Effector memory CD4-positive, alpha-beta T cell (primary cell): ENCODE measurements at regions not wholly inside any gene's neighbourhood (a gene's known extent, or its start where the extent isn't known, plus 50 kb on each side); places are given as distances from the start of the nearest gene placed in this dataset.

Source experiments
- DNase-seq, 3 donors: peaks; one replicate each; pipeline ENCODE4 v3.0.0-alpha.2; 2020
- H3K27ac ChIP-seq: 2 replicates; pipeline ENCODE4 v1.7.0; 2013; ENCODE audit warnings: mild to moderate bottlenecking, low read length, moderate library complexity; ENCODE audit not compliant: insufficient read depth, poor library complexity, severe bottlenecking
- H3K27me3 ChIP-seq: replicated peaks from 2 replicates; pipeline ENCODE4 v1.7.0; 2013; ENCODE audit warnings: mild to moderate bottlenecking, low read length; ENCODE audit not compliant: insufficient read depth, control insufficient read depth, poor library complexity, severe bottlenecking
- H3K36me3 ChIP-seq: 2 replicates; pipeline ENCODE4 v1.7.0; 2013; ENCODE audit warnings: mild to moderate bottlenecking, low read length, moderate library complexity; ENCODE audit not compliant: control insufficient read depth, insufficient read depth
- H3K4me1 ChIP-seq: 2 replicates; pipeline ENCODE4 v1.7.0; 2013; ENCODE audit warnings: low read length, mild to moderate bottlenecking; ENCODE audit not compliant: control insufficient read depth, insufficient read depth, poor library complexity, severe bottlenecking
- H3K4me3 ChIP-seq: 2 replicates; pipeline ENCODE4 v1.7.0; 2013; ENCODE audit warnings: low read length, low read depth, mild to moderate bottlenecking; ENCODE audit not compliant: insufficient read depth, poor library complexity, severe bottlenecking
- H3K9me3 ChIP-seq: 2 replicates; pipeline ENCODE4 v1.7.0; 2013; ENCODE audit warnings: mild to moderate bottlenecking, low read length, moderate library complexity; ENCODE audit not compliant: control insufficient read depth

DNA sequence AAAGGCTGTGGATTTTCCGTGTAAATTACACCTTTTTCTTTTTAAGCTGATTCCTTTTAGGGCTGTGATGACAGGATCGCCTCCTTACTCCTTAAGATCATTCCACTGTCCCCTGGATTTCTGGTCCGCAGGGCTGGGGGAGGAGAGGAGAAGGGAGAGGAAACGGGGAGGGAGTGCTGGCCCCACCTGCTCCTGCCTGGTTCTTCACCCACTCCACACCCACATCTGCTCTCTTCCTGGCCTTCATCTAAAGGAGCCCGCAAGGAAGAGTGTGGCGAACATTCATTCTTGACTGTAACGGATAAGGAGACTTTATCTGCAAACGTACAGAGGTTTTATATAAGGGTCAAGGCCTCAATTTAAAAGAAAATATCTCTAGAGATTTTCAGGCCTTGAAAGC is 242.0 kb downstream of the RHOU start:
- Histone ChIP-seq H3K36me3 (no peaks in the 10 kb centered on the region), H3K27ac (no peak overlapping the region), H3K9me3 (no peaks in the 10 kb centered on the region), H3K4me3 (no peak overlapping the region), H3K27me3 (no peaks in the 10 kb centered on the region), H3K4me1 (no peaks in the 10 kb centered on the region)
- no peak for DNase-seq

DNA sequence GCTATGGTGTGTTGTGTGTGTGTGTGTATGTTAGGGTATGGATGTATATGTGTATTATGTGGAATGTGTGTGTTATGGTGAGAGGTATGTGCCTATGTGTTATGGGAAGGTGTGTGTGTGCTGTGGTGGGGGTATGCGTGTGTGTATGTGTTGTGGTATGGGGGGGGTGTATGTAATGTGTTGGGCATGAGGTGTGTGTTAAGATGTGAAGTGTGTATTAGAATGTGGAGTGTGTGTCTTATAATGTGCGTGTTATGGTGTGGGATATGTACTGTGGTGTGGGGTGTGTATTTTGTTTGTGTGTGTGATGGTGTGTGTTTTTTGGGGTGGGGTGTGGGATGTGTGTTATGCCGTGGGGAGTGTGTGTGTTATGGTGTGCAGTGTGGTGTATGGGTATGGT is 242.5 kb downstream of the RHOU start:
- Histone ChIP-seq H3K4me3 (no peak overlapping the region), H3K9me3 (no peaks in the 10 kb centered on the region), H3K27ac (no peak overlapping the region), H3K4me1 (no peaks in the 10 kb centered on the region), H3K36me3 (no peaks in the 10 kb centered on the region), H3K27me3 (no peaks in the 10 kb centered on the region)
- no peak for DNase-seq

DNA sequence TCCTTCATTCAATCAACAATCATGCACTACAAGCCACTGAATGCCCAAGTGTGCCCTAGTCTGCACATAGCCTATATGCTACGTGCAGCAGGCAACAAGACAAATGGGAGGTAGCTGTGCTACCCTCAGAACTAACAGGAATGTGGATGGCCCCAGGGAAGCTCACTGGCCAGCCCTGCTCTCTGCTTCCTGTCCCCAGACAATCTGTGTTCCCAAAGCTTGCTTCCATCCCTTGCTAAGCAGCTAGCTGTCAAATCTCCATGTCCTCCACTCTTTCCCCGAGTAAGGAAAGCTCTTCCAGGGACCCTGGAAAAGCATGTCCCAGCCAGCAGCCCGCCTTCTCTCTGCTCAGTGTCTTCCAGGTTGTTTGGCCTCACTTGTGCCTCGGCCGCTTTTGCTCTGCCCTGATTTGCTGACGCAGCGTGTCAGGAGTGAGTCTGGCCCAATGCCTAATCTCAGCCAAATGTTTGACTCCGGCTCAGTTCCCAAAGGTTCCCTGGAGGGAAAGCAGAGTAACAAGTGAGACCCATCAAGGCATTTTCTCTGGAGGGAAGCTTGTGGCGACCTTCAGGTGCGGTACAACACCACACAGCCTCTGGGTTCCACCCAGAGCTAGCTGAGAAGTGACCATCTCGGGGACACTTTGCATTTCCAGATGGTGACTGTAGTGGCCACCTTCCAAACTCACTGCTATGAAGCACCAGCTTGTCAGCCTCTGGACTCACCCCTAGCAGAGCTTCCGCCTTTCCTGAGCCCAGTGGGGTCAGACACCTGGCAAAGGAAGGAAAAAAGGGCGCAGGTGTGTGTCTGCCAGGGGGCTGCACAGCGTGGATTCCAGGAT is 243.4 kb downstream of the RHOU start:
- no peak overlapping the region for H3K27ac ChIP-seq

DNA sequence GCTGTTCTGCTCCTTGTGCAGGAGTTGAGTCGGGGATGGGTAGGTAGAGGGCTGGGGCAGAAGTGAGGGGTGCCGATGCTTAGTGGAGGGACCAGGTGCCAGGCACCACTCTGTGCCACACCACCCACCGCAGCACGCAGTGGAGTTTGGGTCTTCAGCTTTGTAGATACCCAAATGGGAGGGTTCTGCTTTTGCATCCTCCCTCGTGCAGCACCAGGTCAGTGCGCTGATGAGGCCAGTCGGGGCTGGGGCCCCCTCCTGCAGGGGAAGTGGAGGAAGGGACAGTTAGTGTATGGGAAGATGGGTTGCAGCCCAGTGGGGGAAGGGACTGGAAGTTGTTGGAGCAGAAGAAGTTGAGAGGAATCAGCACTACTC is 244.0 kb downstream of the RHOU start:
- Histone ChIP-seq H3K27ac (no peak overlapping the region), H3K36me3 (no peaks in the 10 kb centered on the region), H3K4me1 (no peaks in the 10 kb centered on the region), H3K27me3 (no peaks in the 10 kb centered on the region), H3K9me3 (no peaks in the 10 kb centered on the region), H3K4me3 (no peak overlapping the region)
- DNase-seq, result no peak

More for the DNA sequence above, 243.4 kb downstream of the RHOU start:
- Histone ChIP-seq H3K4me1 (no peaks in the 10 kb centered on the region), H3K4me3 (no peak overlapping the region), H3K9me3 (no peaks in the 10 kb centered on the region), H3K36me3 (no peaks in the 10 kb centered on the region), H3K27me3 (no peaks in the 10 kb centered on the region)
- DNase-seq, result no peak

- Histone ChIP-seq H3K4me3 (no peak overlapping the region), H3K9me3 (no peaks in the 10 kb centered on the region), H3K27me3 (no peaks in the 10 kb centered on the region), H3K27ac (no peak overlapping the region), H3K36me3 (no peaks in the 10 kb centered on the region), H3K4me1 (no peaks in the 10 kb centered on the region)
- no peak for DNase-seq
Measured at GRCh38 chr1:228979774-228980173, 244.5 kb downstream of the RHOU start.

DNA sequence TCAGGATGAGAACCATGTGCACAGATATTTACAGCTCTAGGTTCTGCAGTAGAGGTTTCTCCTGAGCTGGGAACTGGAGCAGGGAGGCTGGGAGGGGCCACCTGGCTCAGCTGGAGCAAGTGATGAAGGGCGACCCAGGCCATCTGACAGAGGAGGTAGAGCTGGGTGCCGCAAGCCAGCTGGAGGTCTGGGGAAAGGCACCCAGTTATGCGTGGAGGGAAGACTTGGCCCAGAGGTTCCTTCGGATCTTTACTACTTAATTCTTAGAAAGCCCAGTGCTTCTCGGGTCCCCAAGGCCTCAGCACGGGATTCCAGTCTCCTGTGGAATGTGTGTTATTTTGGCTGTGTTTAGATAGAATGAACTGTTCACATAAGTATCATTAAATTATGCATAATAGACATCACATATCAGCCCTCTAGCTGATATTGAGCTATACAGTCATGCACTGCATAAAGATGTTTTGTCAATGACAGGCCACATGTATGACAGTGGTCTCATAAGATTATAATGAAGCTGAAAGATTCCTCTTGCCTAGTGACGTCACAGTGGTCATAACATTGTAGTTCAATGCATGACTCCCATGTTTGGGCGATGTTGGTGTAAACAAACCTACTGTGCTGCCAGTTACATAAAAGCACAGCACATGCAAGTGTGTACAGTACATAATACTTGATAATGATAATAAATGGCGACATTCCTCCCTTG is 245.1 kb downstream of the RHOU start:
- Histone ChIP-seq H3K4me1 (no peaks in the 10 kb centered on the region), H3K27ac (no peak overlapping the region), H3K27me3 (no peaks in the 10 kb centered on the region), H3K36me3 (no peaks in the 10 kb centered on the region), H3K9me3 (no peaks in the 10 kb centered on the region), H3K4me3 (no peak overlapping the region)
- no peak for DNase-seq

- Histone ChIP-seq H3K27ac (no peak overlapping the region), H3K36me3 (no peaks in the 10 kb centered on the region), H3K9me3 (no peaks in the 10 kb centered on the region), H3K27me3 (no peaks in the 10 kb centered on the region), H3K4me1 (no peaks in the 10 kb centered on the region), H3K4me3 (no peak overlapping the region)
- DNase-seq, result no peak
Measured at GRCh38 chr1:228982637-228983036, 247.4 kb downstream of the RHOU start.

- no peak for DNase-seq
- no peaks in the 10 kb centered on the region for H3K9me3 ChIP-seq
- H3K4me1 ChIP-seq, result no peaks in the 10 kb centered on the region
- no peak overlapping the region for H3K27ac ChIP-seq
- no peaks in the 10 kb centered on the region for H3K36me3 ChIP-seq
- no peaks in the 10 kb centered on the region for H3K27me3 ChIP-seq
- no peak overlapping the region for H3K4me3 ChIP-seq
Measured at GRCh38 chr1:228983231-228983660, 248.0 kb downstream of the RHOU start.

- H3K36me3 ChIP-seq, result no peaks in the 10 kb centered on the region
- H3K4me1 ChIP-seq, result no peaks in the 10 kb centered on the region
- DNase-seq, result no peak
- no peaks in the 10 kb centered on the region for H3K9me3 ChIP-seq
- no peak overlapping the region for H3K4me3 ChIP-seq
- H3K27ac ChIP-seq, result no peak overlapping the region
- no peaks in the 10 kb centered on the region for H3K27me3 ChIP-seq
Measured at GRCh38 chr1:228983661-228984060, 248.4 kb downstream of the RHOU start.

DNA sequence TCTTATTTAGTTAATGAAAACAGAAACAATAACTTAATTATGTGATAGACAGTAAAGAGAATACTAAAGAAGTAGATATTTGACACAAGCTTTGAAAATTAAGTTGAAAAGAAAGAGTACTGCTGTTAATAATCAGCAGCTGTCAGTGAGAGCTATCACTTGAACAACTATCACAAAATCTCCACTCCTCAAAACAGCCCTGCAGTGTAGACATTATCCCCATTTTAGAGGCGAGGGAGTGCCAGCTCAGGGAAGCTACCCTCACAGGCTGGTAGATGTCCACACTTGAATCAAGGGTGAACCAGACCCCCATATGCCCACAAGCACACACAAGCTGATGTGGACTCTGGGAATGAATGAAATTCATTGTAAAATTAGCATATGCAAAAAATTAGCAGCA is 248.8 kb downstream of the RHOU start:
- Histone ChIP-seq H3K9me3 (no peaks in the 10 kb centered on the region), H3K27me3 (no peaks in the 10 kb centered on the region), H3K4me1 (no peaks in the 10 kb centered on the region), H3K4me3 (no peak overlapping the region), H3K36me3 (no peaks in the 10 kb centered on the region), H3K27ac (no peak overlapping the region)
- no peak for DNase-seq
